CD4-positive, alpha-beta T cell (primary cell): ENCODE measurements at regions not wholly inside any gene's neighbourhood (a gene's known extent, or its start where the extent isn't known, plus 50 kb on each side); places are given as distances from the start of the nearest gene placed in this dataset.

Experiments
- ATAC-seq: fragments of 200-7000 bp; cut with Tn5 transposase; one replicate; pipeline ENCODE4 v1.10.0; 2022; ENCODE audit warnings: mild to moderate bottlenecking; ENCODE audit not compliant: poor library complexity
- CTCF ChIA-PET: fragments of 350-600 bp; sonication (Branson Sonifier 250); formaldehyde crosslinking; loops from one replicate; lab custom pipeline; 2021; ENCODE audit warnings: antibody characterized with exemption, inconsistent platforms; lab: Charles Lee
- POLR2A ChIA-PET: fragments of 350-600 bp; sonication (Branson Sonifier 250); formaldehyde crosslinking; loops from one replicate; lab custom pipeline; 2021; ENCODE audit warnings: antibody characterized with exemption, inconsistent platforms; lab: Charles Lee
- DNase-seq, 14 experiments: peaks; one replicate each; pipeline ENCODE4 v3.0.0-alpha.2; 2013 to 2020; ENCODE audit warnings: mixed read lengths in 2 of 14
- H3K27ac ChIP-seq, 2 donors: one replicate each; pipeline versions ENCODE4 v1.5.1 to v1.7.0; 2013; ENCODE audit warnings: low read length in 2 of 2, low read depth in 1 of 2, mild to moderate bottlenecking in 1 of 2
- H3K27me3 ChIP-seq, 2 experiments: 1 replicate in 1 of 2; 2 replicates in 1 of 2; pipeline versions ENCODE4 v1.6.1 to v1.7.0; 2013; ENCODE audit warnings: low read length in 2 of 2, control low read depth in 1 of 2, mild to moderate bottlenecking in 1 of 2, moderate library complexity in 1 of 2; ENCODE audit not compliant: insufficient read depth in 2 of 2, control insufficient read depth in 1 of 2
- H3K36me3 ChIP-seq: one replicate; pipeline ENCODE4 v1.6.1; 2013; ENCODE audit warnings: low read length, control low read depth; ENCODE audit not compliant: insufficient read depth
- H3K4me1 ChIP-seq: one replicate; pipeline ENCODE4 v1.6.1; 2013; ENCODE audit warnings: low read length, control low read depth; ENCODE audit not compliant: insufficient read depth
- H3K4me3 ChIP-seq: one replicate; pipeline ENCODE4 v1.5.1; 2013; ENCODE audit warnings: mild to moderate bottlenecking, low read length, moderate library complexity
- H3K9me3 ChIP-seq, 2 experiments: 1 replicate in 1 of 2; 2 replicates in 1 of 2; pipeline versions ENCODE4 v1.6.1 to v1.7.0; 2013; ENCODE audit warnings: low read length in 2 of 2, mild to moderate bottlenecking in 2 of 2, control low read depth in 1 of 2, moderate library complexity in 1 of 2; ENCODE audit not compliant: control insufficient read depth in 1 of 2, insufficient read depth in 1 of 2
- H3K27ac Mint-ChIP-seq: one replicate; pipeline ENCODE4 v1.8.0; 2020; ENCODE audit warnings: mixed read lengths
- H3K27me3 Mint-ChIP-seq: one replicate; pipeline ENCODE4 v1.8.0; 2021; ENCODE audit warnings: mixed read lengths
- H3K36me3 Mint-ChIP-seq: one replicate; pipeline ENCODE4 v1.8.0; 2021; ENCODE audit warnings: low read depth, mixed read lengths
- H3K4me1 Mint-ChIP-seq: one replicate; pipeline ENCODE4 v1.8.0; 2021; ENCODE audit warnings: low read depth, mixed read lengths
- H3K4me3 Mint-ChIP-seq: one replicate; pipeline ENCODE4 v1.8.0; 2020; ENCODE audit warnings: mild to moderate bottlenecking, mixed read lengths
- H3K9me3 Mint-ChIP-seq: one replicate; pipeline ENCODE4 v1.8.0; 2020; ENCODE audit warnings: mixed read lengths
- intact Hi-C, 2 experiments: fragments of 100-400 bp; cut with DNase I in 1 of 2; cut with micrococcal nuclease in 1 of 2; formaldehyde crosslinking; loops; one replicate each; pipeline versions ENCODE4 v1.15.1 to v1.9.0; 2023 to 2025; cut with DNase I, micrococcal nuclease
- TF ChIP-seq, protein P1 (sequence below): fragments of 200-600 bp; IDR thresholded peaks from one replicate; pipeline ENCODE4 v1.8.0; 2022; ENCODE audit warnings: antibody characterized with exemption, mild to moderate bottlenecking

DNA sequence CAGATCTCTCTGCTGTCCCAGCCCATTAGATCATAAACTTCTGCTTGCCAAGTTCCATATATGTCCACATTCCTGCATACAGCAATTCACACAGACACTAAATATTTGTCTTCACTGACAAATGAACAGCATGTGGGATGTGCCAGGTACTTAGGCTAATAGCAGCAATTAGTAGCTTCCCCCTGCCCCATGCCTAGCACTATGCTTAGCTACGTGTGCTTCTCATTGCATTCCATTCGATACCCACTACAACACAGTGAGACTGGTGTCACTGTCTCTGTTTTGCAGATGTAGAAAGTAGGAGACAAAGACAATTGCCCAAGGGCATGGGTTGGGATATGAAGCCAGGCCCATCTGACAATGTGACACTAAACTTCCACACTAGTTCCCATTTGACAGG, 308.4 kb downstream of the BCL11B start:
- H3K36me3 ChIP-seq: no peaks in the 10 kb centered on the region
- Mint-ChIP-seq H3K27ac (no peak overlapping the region), H3K36me3 (no peaks in the 10 kb centered on the region), H3K4me3 (no peak overlapping the region), H3K27me3 (no peaks in the 10 kb centered on the region), H3K4me1 (peaks cover 56% of the 10 kb centered on the region), H3K9me3 (no peaks in the 10 kb centered on the region)
- intact Hi-C loops: no loop called here
- ChIA-PET CTCF (no interaction called here), POLR2A (no interaction called here)
- no peaks in the 10 kb centered on the region for H3K27me3 ChIP-seq
- TF ChIP-seq, protein P1, sequence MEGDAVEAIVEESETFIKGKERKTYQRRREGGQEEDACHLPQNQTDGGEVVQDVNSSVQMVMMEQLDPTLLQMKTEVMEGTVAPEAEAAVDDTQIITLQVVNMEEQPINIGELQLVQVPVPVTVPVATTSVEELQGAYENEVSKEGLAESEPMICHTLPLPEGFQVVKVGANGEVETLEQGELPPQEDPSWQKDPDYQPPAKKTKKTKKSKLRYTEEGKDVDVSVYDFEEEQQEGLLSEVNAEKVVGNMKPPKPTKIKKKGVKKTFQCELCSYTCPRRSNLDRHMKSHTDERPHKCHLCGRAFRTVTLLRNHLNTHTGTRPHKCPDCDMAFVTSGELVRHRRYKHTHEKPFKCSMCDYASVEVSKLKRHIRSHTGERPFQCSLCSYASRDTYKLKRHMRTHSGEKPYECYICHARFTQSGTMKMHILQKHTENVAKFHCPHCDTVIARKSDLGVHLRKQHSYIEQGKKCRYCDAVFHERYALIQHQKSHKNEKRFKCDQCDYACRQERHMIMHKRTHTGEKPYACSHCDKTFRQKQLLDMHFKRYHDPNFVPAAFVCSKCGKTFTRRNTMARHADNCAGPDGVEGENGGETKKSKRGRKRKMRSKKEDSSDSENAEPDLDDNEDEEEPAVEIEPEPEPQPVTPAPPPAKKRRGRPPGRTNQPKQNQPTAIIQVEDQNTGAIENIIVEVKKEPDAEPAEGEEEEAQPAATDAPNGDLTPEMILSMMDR: no peak
- no peaks in the 10 kb centered on the region for H3K9me3 ChIP-seq
- ATAC-seq: no peak
- no peak for DNase-seq
- no peak overlapping the region for H3K27ac ChIP-seq
- H3K4me3 ChIP-seq: no peak overlapping the region
- H3K4me1 ChIP-seq: peaks cover 40% of the 10 kb centered on the region

DNA sequence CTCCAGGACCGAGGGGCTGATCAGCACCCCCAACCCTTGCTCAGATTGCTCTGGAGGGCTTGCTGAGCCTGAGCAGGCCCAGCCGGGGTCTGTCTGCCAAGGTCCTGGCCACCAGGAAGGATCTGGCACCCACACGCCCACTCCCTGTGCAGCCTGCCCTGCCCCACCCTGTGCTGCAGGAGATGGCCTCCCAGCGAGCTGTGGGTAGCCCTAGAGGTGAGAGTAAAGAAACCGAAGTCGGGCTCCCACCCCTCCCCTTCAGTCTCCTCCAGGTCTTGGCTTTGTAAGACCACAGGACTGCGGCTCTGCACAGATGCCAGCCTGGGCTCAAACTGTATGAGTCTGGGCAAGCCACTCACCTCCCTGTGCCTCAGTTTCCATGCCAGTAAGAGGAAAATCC, 307.8 kb downstream of the BCL11B start:
- no peak for ATAC-seq
- peaks cover 56% of the 10 kb centered on the region for H3K4me1 Mint-ChIP-seq

DNA sequence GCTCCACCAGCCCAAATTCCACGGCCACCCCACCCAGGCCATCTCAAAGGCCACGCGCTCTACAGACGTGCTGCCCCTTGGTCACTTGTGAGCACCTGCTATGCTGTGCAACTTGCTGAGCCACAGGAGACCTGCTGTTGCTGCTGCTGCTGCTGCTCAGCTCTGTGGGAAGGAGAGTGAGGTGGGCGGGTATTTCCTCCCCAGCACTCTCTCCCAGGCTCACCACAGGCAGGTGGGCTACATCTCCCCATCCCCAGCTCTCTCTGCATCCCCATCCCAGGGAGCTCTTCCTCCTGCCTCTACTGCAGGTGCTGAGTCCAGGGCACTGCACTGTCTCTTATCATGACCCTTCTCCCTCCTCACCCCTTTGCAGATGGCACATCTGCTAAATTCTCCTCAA, 306.9 kb downstream of the BCL11B start:
- ATAC-seq (no peak), DNase-seq (no peak)
- Histone ChIP-seq H3K4me1 (peaks cover 40% of the 10 kb centered on the region), H3K36me3 (no peaks in the 10 kb centered on the region), H3K27me3 (no peaks in the 10 kb centered on the region), H3K4me3 (no peak overlapping the region), H3K9me3 (no peaks in the 10 kb centered on the region), H3K27ac (no peak overlapping the region)
- peak overlapping the region; percentile 22 for H3K4me3 Mint-ChIP-seq
- H3K27ac Mint-ChIP-seq: no peak overlapping the region
- H3K27me3 Mint-ChIP-seq: no peaks in the 10 kb centered on the region
- H3K36me3 Mint-ChIP-seq: no peaks in the 10 kb centered on the region
- H3K4me1 Mint-ChIP-seq: peaks cover 51% of the 10 kb centered on the region
- intact Hi-C loops: no loop called here
- POLR2A ChIA-PET: interaction anchor here (0.6 kb wide), 1 partner anchor 39 kb away, joined by 3 read pairs; no protein-coding TSS in a partner anchor
- TF ChIP-seq, protein P1: no peak
- CTCF ChIA-PET: no interaction called here
- no peaks in the 10 kb centered on the region for H3K9me3 Mint-ChIP-seq

More for the DNA sequence above, 307.8 kb downstream of the BCL11B start:
- no peak overlapping the region for H3K27ac Mint-ChIP-seq
- H3K36me3 Mint-ChIP-seq: no peaks in the 10 kb centered on the region
- H3K4me3 ChIP-seq: no peak overlapping the region
- ChIA-PET CTCF (no interaction called here), POLR2A (no interaction called here)
- intact Hi-C loops: no loop called here
- no peaks in the 10 kb centered on the region for H3K36me3 ChIP-seq
- H3K27ac ChIP-seq: no peak overlapping the region
- no peaks in the 10 kb centered on the region for H3K27me3 Mint-ChIP-seq
- TF ChIP-seq, protein P1: no peak
- H3K9me3 Mint-ChIP-seq: no peaks in the 10 kb centered on the region
- no peaks in the 10 kb centered on the region for H3K9me3 ChIP-seq
- H3K27me3 ChIP-seq: no peaks in the 10 kb centered on the region
- peaks cover 40% of the 10 kb centered on the region for H3K4me1 ChIP-seq
- H3K4me3 Mint-ChIP-seq: no peak overlapping the region
- DNase-seq: peak in 1 of 14 experiments; percentile 19
